H1 (cell line): ENCODE measurements at regions not wholly inside any gene's neighbourhood (a gene's known extent, or its start where the extent isn't known, plus 50 kb on each side); places are given as distances from the start of the nearest gene placed in this dataset.
"Not testable (repeated sequence)": the region's sequence is repeated elsewhere in the genome, so short reads cannot be mapped to it uniquely, and the experiment has no call there.

Experiments
- CTCF ChIA-PET: fragments of 300-600 bp; sonication (Branson Sonifier 250); formaldehyde crosslinking; loops from one replicate; lab custom pipeline; 2021; ENCODE audit not compliant: partially characterized antibody; lab: Charles Lee
- POLR2A ChIA-PET: fragments of 300-600 bp; sonication (Branson Sonifier 250); formaldehyde crosslinking; loops from one replicate; lab custom pipeline; 2021; ENCODE audit warnings: inconsistent platforms; ENCODE audit not compliant: partially characterized antibody; lab: Charles Lee
- DNase-seq, 2 experiments: peaks; one replicate each; pipeline versions ENCODE4 v3.0.0 to v3.0.0-alpha.2; 2010 to 2022; ENCODE audit warnings: low spot score in 2 of 2, low read depth in 1 of 2, mixed read lengths in 1 of 2
- FAIRE-seq: peaks from 2 replicates; lab custom pipeline; 2011; peaks lifted over from hg19 to GRCh38; lab: Jason Lieb, UNC
- H2AFZ ChIP-seq: 2 replicates; pipeline ENCODE4 v1.8.1; 2012; ENCODE audit warnings: low read length, inconsistent platforms
- H2AK5ac ChIP-seq: 2 replicates; pipeline ENCODE4 v1.6.1; 2013; ENCODE audit warnings: low read depth, low read length
- H2BK120ac ChIP-seq: replicated peaks from 2 replicates; pipeline ENCODE3; 2013; ENCODE audit warnings: low read depth, low read length, inconsistent platforms
- H2BK12ac ChIP-seq: 2 replicates; pipeline ENCODE4 v1.6.1; 2013; ENCODE audit warnings: low read depth, low read length
- H2BK15ac ChIP-seq: 2 replicates; pipeline ENCODE4 v1.6.1; 2013; ENCODE audit warnings: low read length
- H2BK20ac ChIP-seq: 2 replicates; pipeline ENCODE4 v1.6.1; 2013; ENCODE audit warnings: low read length
- H2BK5ac ChIP-seq: 2 replicates; pipeline ENCODE4 v1.6.1; 2013; ENCODE audit warnings: low read depth, low read length
- H3K14ac ChIP-seq: 2 replicates; pipeline ENCODE4 v1.6.1; 2013; ENCODE audit warnings: inconsistent platforms; ENCODE audit not compliant: insufficient read length
- H3K18ac ChIP-seq: 2 replicates; pipeline ENCODE4 v1.6.1; 2013; ENCODE audit warnings: low read length; ENCODE audit errors: extremely low read depth
- H3K23ac ChIP-seq: 2 replicates; pipeline ENCODE4 v1.6.1; 2013; ENCODE audit warnings: inconsistent platforms; ENCODE audit not compliant: insufficient read length
- H3K23me2 ChIP-seq: 2 replicates; pipeline ENCODE4 v1.6.1; 2013; ENCODE audit warnings: low read depth, low read length
- H3K27ac ChIP-seq: 2 replicates; pipeline ENCODE4 v1.6.1; 2011; ENCODE audit warnings: low read depth, low read length, inconsistent platforms
- H3K27me3 ChIP-seq, 4 experiments: replicated peaks in 1 of 4; 1 replicate in 1 of 4; 2 replicates in 3 of 4; pipeline versions ENCODE4 v1.6.1 to v1.8.1; 2011 to 2013; ENCODE audit warnings: low read length in 3 of 4, mild to moderate bottlenecking in 3 of 4, inconsistent platforms in 2 of 4, mixed read lengths in 2 of 4, moderate library complexity in 1 of 4; ENCODE audit not compliant: control insufficient read depth in 3 of 4, insufficient read depth in 3 of 4; ENCODE audit errors: extremely low read depth in 1 of 4
- H3K36me3 ChIP-seq, 4 experiments: 2 replicates each; pipeline versions ENCODE4 v1.6.1 to v1.8.1; 2011 to 2013; ENCODE audit warnings: mild to moderate bottlenecking in 4 of 4, low read length in 3 of 4, moderate library complexity in 2 of 4, control low read depth in 1 of 4, inconsistent platforms in 1 of 4; ENCODE audit not compliant: insufficient read depth in 4 of 4, control insufficient read depth in 2 of 4
- H3K4ac ChIP-seq: replicated peaks from 2 replicates; pipeline ENCODE3; 2013; ENCODE audit warnings: low read length, low read depth, mixed read lengths, inconsistent platforms; ENCODE audit not compliant: insufficient read length
- H3K4me1 ChIP-seq, 4 experiments: replicated peaks in 1 of 4; 1 replicate in 1 of 4; 2 replicates in 3 of 4; pipeline versions ENCODE4 v1.6.1 to v1.8.1; 2011 to 2013; ENCODE audit warnings: low read length in 3 of 4, inconsistent platforms in 2 of 4, mixed read lengths in 1 of 4; ENCODE audit not compliant: insufficient read depth in 4 of 4, control insufficient read depth in 3 of 4
- H3K4me2 ChIP-seq, 2 experiments: 2 replicates each; pipeline versions ENCODE4 v1.6.1 to v1.8.1; 2011 to 2013; ENCODE audit warnings: low read depth in 2 of 2, low read length in 2 of 2, control low read depth in 1 of 2, inconsistent platforms in 1 of 2, mild to moderate bottlenecking in 1 of 2; ENCODE audit not compliant: insufficient read depth in 1 of 2
- H3K4me3 ChIP-seq, 4 experiments: fragments of 200-600, 300-600 bp in 1 of 4; sonication (generic), shearing (Covaris generic), sonication (Bioruptor Twin) in 1 of 4; 2 replicates each; pipeline versions ENCODE4 v1.5.1 to v1.8.1; 2011 to 2016; ENCODE audit warnings: low read length in 4 of 4, low read depth in 3 of 4, control low read depth in 2 of 4, inconsistent platforms in 2 of 4, mild to moderate bottlenecking in 2 of 4, mixed read lengths in 1 of 4, moderate library complexity in 1 of 4; ENCODE audit not compliant: insufficient read depth in 2 of 4; ENCODE audit errors: extremely low read depth in 1 of 4
- H3K56ac ChIP-seq: replicated peaks from 2 replicates; pipeline ENCODE3; 2013; ENCODE audit warnings: low read depth, mild to moderate bottlenecking, mixed read lengths, low read length, inconsistent platforms; ENCODE audit not compliant: insufficient read length
- H3K79me1 ChIP-seq: 2 replicates; pipeline ENCODE4 v1.6.1; 2013; ENCODE audit warnings: low read depth, low read length, control low read depth
- H3K79me2 ChIP-seq, 2 experiments: 2 replicates each; pipeline versions ENCODE4 v1.6.1 to v1.8.1; 2012 to 2013; ENCODE audit warnings: low read length in 2 of 2, mild to moderate bottlenecking in 2 of 2, inconsistent platforms in 1 of 2; ENCODE audit not compliant: insufficient read depth in 2 of 2, control insufficient read depth in 1 of 2
- H3K9ac ChIP-seq, 4 experiments: replicated peaks in 1 of 4; 1 replicate in 1 of 4; 2 replicates in 3 of 4; pipeline versions ENCODE4 v1.6.1 to v1.8.1; 2011 to 2013; ENCODE audit warnings: low read depth in 3 of 4, low read length in 3 of 4, control low read depth in 2 of 4, mild to moderate bottlenecking in 2 of 4, moderate library complexity in 2 of 4, inconsistent platforms in 1 of 4; ENCODE audit errors: extremely low read depth in 1 of 4
- H3K9me3 ChIP-seq, 2 experiments: 2 replicates each; pipeline versions ENCODE4 v1.6.1 to v1.8.1; 2012 to 2013; ENCODE audit warnings: mild to moderate bottlenecking in 2 of 2, moderate library complexity in 2 of 2, control low read depth in 1 of 2, inconsistent platforms in 1 of 2, low read depth in 1 of 2, low read length in 1 of 2, mixed read lengths in 1 of 2; ENCODE audit not compliant: insufficient read depth in 2 of 2
- H4K20me1 ChIP-seq, 2 experiments: replicated peaks in 1 of 2; 2 replicates each; pipeline versions ENCODE3 to v1.8.1; 2011 to 2013; ENCODE audit warnings: inconsistent platforms in 2 of 2, low read length in 2 of 2, mild to moderate bottlenecking in 1 of 2; ENCODE audit not compliant: insufficient read depth in 2 of 2, control insufficient read depth in 1 of 2
- H4K5ac ChIP-seq: 2 replicates; pipeline ENCODE4 v1.6.1; 2013; ENCODE audit warnings: low read length, low read depth, mixed read lengths, inconsistent platforms; ENCODE audit not compliant: insufficient read length
- H4K8ac ChIP-seq: 2 replicates; pipeline ENCODE4 v1.8.0; 2013; ENCODE audit warnings: mild to moderate bottlenecking, moderate library complexity, low read length, inconsistent platforms; ENCODE audit not compliant: insufficient read depth; ENCODE audit errors: extremely low read depth
- H4K91ac ChIP-seq: replicated peaks from 2 replicates; pipeline ENCODE3; 2013; ENCODE audit warnings: low read length, mixed read lengths, inconsistent platforms; ENCODE audit not compliant: insufficient read length
- WGBS, 2 experiments: shearing (Covaris generic) in 1 of 2; methylation state at CpG; one replicate each; pipeline versions ENCODE4 v1.1.6 to v1.1.7; 2013 to 2015; ENCODE audit warnings: low lambda C conversion rate in 2 of 2, mixed read lengths in 2 of 2, inconsistent platforms in 1 of 2, low coverage in 1 of 2, missing lambda C conversion rate in 1 of 2; ENCODE audit not compliant: insufficient replicate concordance in 2 of 2, insufficient coverage in 1 of 2, insufficient read length in 1 of 2; ENCODE audit errors: extremely low coverage in 1 of 2, missing lambda C conversion rate in 1 of 2; 5-methylcytosine and 5-hydroxymethylcytosine counted together

DNA sequence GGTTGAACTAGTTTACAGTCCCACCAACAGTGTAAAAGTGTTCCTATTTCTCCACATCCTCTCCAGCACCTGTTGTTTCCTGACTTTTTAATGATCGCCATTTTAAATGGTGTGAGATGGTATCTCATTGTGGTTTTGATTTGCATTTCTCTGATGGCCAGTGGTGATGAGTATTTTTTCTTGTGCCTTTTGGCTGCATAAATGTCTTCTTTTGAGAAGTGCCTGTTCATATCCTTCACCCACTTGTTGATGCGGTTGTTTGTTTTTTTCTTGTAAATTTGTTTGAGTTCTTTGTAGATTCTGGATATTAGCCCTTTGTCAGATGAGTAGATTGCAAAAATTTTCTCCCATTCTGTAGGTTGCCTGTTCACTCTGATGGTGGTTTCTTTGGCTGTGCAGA, 462.0 kb upstream of the ZMIZ1 start:
- H2BK5ac ChIP-seq, H2BK20ac ChIP-seq, H2BK12ac ChIP-seq, H3K9ac ChIP-seq, H3K79me1 ChIP-seq, CTCF ChIA-PET, H2BK15ac ChIP-seq, H3K36me3 ChIP-seq, FAIRE-seq, H3K9me3 ChIP-seq, H3K4me1 ChIP-seq, H3K27ac ChIP-seq, H2AK5ac ChIP-seq, H2BK120ac ChIP-seq, H2AFZ ChIP-seq, H3K56ac ChIP-seq, H3K4ac ChIP-seq, H3K79me2 ChIP-seq, H3K4me3 ChIP-seq, H3K14ac ChIP-seq, H3K27me3 ChIP-seq, H3K23me2 ChIP-seq, H3K4me2 ChIP-seq, H4K5ac ChIP-seq, H4K8ac ChIP-seq, H4K20me1 ChIP-seq, H3K23ac ChIP-seq, H3K18ac ChIP-seq, POLR2A ChIA-PET, H4K91ac ChIP-seq, DNase-seq: not testable (repeated sequence)
- 97% methylated on average over 2 of the region's 2 CpGs; no CpG with 5 or more reads in 1 of the 2 experiments for WGBS, 2 experiments
